Erythroblast (primary cell): ENCODE measurements at regions not wholly inside any gene's neighbourhood (a gene's known extent, or its start where the extent isn't known, plus 50 kb on each side); places are given as distances from the start of the nearest gene placed in this dataset.

Experiments used
- DNase-seq, 2 experiments: peaks; one replicate each; lab custom pipeline; 2025; lab: John Stamatoyannopoulos, UW
- GATA1 ChIP-seq: IDR thresholded peaks from 2 replicates; pipeline ENCODE4 v1.6.1; 2011; ENCODE audit warnings: low read depth, mild to moderate bottlenecking, control low read depth, low read length, moderate library complexity
- POLR2A ChIP-seq: IDR thresholded peaks from 2 replicates; pipeline ENCODE4 v1.6.1; 2011; ENCODE audit warnings: mild to moderate bottlenecking, low read length

GRCh38 chr10:105656856-105657255 is 1015.8 kb downstream of the SORCS3 start:
- TF ChIP-seq POLR2A, result no peak
- no peak for TF ChIP-seq GATA1
- no peak for DNase-seq

DNA sequence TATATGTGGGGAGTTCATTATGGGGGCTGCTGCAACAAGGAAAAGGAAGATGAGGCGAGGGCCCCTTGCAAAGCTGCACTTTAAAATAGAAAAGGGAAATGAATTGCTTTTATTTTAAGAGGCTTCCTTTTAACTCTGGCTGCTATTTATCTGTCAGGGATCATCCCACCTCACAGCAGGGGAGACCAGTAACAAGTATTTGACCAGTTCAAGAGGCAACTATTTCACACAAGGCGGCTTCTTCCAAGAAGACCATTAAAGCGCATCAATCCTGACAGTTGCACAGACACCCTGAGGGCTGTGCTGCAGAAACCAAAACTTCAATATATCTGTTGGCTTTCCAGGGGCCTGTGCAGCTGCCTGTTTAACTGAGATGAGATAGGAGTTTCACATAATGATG is 1009.2 kb downstream of the SORCS3 start:
- TF ChIP-seq GATA1 (no peak), POLR2A (no peak)
- DNase-seq, result no peak

- no peak for TF ChIP-seq GATA1
- TF ChIP-seq POLR2A, result no peak
- DNase-seq, result no peak
These were observed 1006.3 kb downstream of the SORCS3 start for GRCh38 chr10:105647354-105647753.

GRCh38 chr10:105644978-105645377 is 1003.9 kb downstream of the SORCS3 start:
- TF ChIP-seq POLR2A (no peak), GATA1 (no peak)

GRCh38 chr10:105644559-105644958 is 1003.5 kb downstream of the SORCS3 start:
- DNase-seq, result no peak
- no peak for TF ChIP-seq POLR2A
- no peak for TF ChIP-seq GATA1

More at GRCh38 chr10:105644978-105645377, 1003.9 kb downstream of the SORCS3 start:
- no peak for DNase-seq

GRCh38 chr10:105644091-105644490 is 1003.0 kb downstream of the SORCS3 start:
- no peak for DNase-seq
- TF ChIP-seq GATA1, result no peak
- TF ChIP-seq POLR2A, result no peak

DNA sequence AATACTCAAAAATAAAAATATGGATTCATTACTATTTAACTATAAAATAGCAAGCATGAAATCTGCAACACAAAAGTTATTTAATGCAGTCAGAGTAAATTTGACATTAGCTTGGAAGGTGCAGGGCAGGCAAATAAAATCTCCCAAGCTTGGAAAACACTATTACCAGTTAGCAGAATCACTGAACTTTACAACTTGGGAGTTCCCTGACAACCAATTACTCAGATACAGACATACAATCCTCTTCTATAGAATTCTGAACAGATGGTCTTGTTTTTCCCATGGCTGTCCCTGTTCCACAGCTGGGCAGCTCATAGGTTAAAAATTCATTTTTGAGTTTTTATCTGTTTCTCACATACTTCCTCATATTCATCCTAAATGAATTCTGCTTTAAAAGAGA is 1002.6 kb downstream of the SORCS3 start:
- no peak for TF ChIP-seq GATA1
- TF ChIP-seq POLR2A, result no peak

GRCh38 chr10:105634281-105634680 is 993.2 kb downstream of the SORCS3 start:
- TF ChIP-seq GATA1 (no peak), POLR2A (no peak)
- no peak for DNase-seq

More for the DNA sequence above, 1002.6 kb downstream of the SORCS3 start:
- DNase-seq, result no peak

- TF ChIP-seq POLR2A (no peak), GATA1 (no peak)
- no peak for DNase-seq
These were observed 974.8 kb downstream of the SORCS3 start for GRCh38 chr10:105615715-105616365.

- DNase-seq, result no peak
- TF ChIP-seq GATA1 (no peak), POLR2A (no peak)
These were observed 970.2 kb downstream of the SORCS3 start for GRCh38 chr10:105611244-105611798.

DNA sequence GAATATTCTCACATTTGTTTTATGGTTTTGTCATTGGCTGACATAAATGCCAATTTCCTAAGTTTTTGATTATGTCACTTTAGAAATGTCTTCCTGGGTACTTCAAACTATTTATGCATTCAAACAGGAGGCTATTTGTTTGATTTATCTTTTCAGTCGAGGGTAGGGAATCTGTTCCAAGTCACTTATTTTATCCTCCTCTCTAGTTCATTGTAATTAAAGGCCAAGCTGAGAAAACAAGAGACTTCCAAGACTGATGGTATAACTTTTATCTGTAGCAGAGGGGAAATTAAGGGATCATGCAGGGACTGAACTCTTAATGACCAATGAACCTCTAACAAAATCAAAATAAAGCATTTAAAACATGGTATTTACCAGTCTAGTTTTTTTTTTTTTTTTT is 968.4 kb downstream of the SORCS3 start:
- no peak for TF ChIP-seq POLR2A
- TF ChIP-seq GATA1, result no peak
- DNase-seq, result no peak

GRCh38 chr10:105605918-105606317 is 964.8 kb downstream of the SORCS3 start:
- DNase-seq, result no peak
- TF ChIP-seq GATA1 (no peak), POLR2A (no peak)

GRCh38 chr10:105605104-105605503 is 964.0 kb downstream of the SORCS3 start:
- no peak for TF ChIP-seq GATA1
- TF ChIP-seq POLR2A, result no peak
- no peak for DNase-seq

- DNase-seq, result no peak
These were observed 957.1 kb downstream of the SORCS3 start for GRCh38 chr10:105598207-105598606.

DNA sequence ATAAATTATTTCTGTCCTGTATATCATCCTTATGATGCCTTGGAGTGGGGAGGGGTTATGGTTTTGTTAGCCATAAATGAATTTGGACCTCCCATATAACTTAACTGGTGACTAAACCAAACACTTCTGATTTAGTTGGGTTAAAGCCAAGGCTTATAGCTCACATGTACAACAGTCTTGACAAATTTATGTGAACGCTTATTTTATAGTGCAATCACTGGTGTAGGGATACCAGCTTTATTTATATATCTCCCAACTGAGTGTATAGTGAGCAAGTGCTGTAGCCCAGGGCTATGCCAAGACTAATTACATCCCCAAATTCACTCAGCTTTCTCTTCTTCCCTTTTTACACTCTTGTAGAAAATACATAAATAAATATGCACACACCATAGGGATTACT is 956.2 kb downstream of the SORCS3 start:
- TF ChIP-seq POLR2A (no peak), GATA1 (no peak)

More at GRCh38 chr10:105598207-105598606, 957.1 kb downstream of the SORCS3 start:
- TF ChIP-seq GATA1 (no peak), POLR2A (no peak)

DNA sequence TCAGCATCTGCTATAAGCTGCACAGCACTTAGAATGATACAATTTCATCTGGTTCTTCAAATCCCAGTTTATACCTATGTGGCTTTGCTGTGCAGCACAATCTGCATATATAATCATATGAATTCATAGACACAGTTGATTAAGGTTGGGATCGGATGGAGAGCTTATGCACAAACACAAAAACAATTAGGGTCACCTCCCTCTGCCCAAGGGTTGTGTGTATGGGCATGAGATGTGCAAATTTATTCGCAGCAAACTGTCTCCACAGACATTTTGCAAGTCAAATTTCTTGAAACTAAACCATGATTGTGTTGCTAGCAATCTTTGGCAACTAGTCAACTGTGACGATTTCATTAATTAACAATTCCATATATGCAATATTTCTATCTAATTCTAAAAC is 955.7 kb downstream of the SORCS3 start:
- TF ChIP-seq POLR2A (no peak), GATA1 (no peak)
- DNase-seq, result no peak

More for the DNA sequence above, 956.2 kb downstream of the SORCS3 start:
- DNase-seq, result no peak
